ENCODE measurements at regions not wholly inside any gene's neighbourhood (a gene's known extent, or its start where the extent isn't known, plus 50 kb on each side); places are given as distances from the start of the nearest gene placed in this dataset.

- Histone ChIP-seq H3K9me3 (ENCODE audit: control insufficient read depth, low read depth, low read length) (no peaks in the 10 kb centered on the region), H2BK15ac (ENCODE audit: low read depth, low read length) (no peak overlapping the region), H2BK20ac (ENCODE audit: low read depth, low read length, poor library complexity, severe bottlenecking) (no peak overlapping the region), H3K18ac (ENCODE audit: insufficient read length, low read depth, low read length) (no peak overlapping the region), H4K20me1 (ENCODE audit: control insufficient read depth, insufficient read depth, insufficient read length) (no peaks in the 10 kb centered on the region), H4K91ac (ENCODE audit: insufficient read length, low read depth, low read length) (no peak overlapping the region), H3K4me2 (ENCODE audit: insufficient read depth, insufficient read length, low read length) (no peak overlapping the region), H3K27me3 (ENCODE audit: insufficient read depth, low read length) (peaks cover 27% of the 10 kb centered on the region), H2AK5ac (ENCODE audit: insufficient read length, low read length) (no peak overlapping the region), H2BK12ac (ENCODE audit: insufficient read length, low read depth, low read length) (no peak overlapping the region), H3K9ac (ENCODE audit: extremely low read depth, insufficient read length, low read length) (no peak overlapping the region), H3K27ac (ENCODE audit: insufficient read length, low read depth, low read length) (no peak overlapping the region), H3K4me1 (ENCODE audit: insufficient read depth, low read length) (no peaks in the 10 kb centered on the region), H3K23ac (ENCODE audit: insufficient read length, low read depth, low read length) (no peak overlapping the region), H2BK5ac (ENCODE audit: insufficient read length, low read length) (no peak overlapping the region), H3K14ac (ENCODE audit: insufficient read depth, low read length) (no peak overlapping the region), H3K23me2 (ENCODE audit: insufficient read length, low read depth, low read length, poor library complexity, severe bottlenecking) (no peaks in the 10 kb centered on the region), H3K79me2 (ENCODE audit: insufficient read depth, low read length) (no peaks in the 10 kb centered on the region), H2BK120ac (ENCODE audit: low read depth, low read length, poor library complexity, severe bottlenecking) (no peak overlapping the region), H3K79me1 (ENCODE audit: insufficient read depth, low read depth, low read length, poor library complexity, severe bottlenecking) (no peaks in the 10 kb centered on the region), H3K4ac (ENCODE audit: low read depth, low read length) (no peak overlapping the region), H3T11ph (ENCODE audit: low read length) (no peak overlapping the region), H3K56ac (ENCODE audit: insufficient read length, low read depth, low read length) (no peak overlapping the region), H4K5ac (ENCODE audit: insufficient read length, low read depth, low read length) (no peak overlapping the region), H2AFZ (ENCODE audit: low read length) (no peak overlapping the region), H4K8ac (replicated peaks; ENCODE audit: insufficient read length, low read depth, low read length) (no peak overlapping the region)
- no peaks in the 10 kb centered on the region for H3K36me3 Mint-ChIP-seq (ENCODE audit: insufficient read depth in 1 of 3, low read depth in 3 of 3)
- no peak overlapping the region for H3K4me3 Mint-ChIP-seq
- no peak overlapping the region for H3K27ac Mint-ChIP-seq
- no peaks in the 10 kb centered on the region for H3K9me3 Mint-ChIP-seq
- no peak for DNase-seq
- peaks cover 97% of the 10 kb centered on the region for H3K27me3 Mint-ChIP-seq (ENCODE audit: low read depth)
- no peaks in the 10 kb centered on the region for H3K4me1 Mint-ChIP-seq
- TF ChIP-seq CTCF (conservative IDR thresholded peaks at IDR 0.05), result no peak
Observed at GRCh38 chr9:21741151-21741550, 61.3 kb upstream of the MTAP start.

Data from H9 (cell line).